Gastrocnemius medialis (tissue), 4 donors: ENCODE measurements at regions not wholly inside any gene's neighbourhood (a gene's known extent, or its start where the extent isn't known, plus 50 kb on each side); places are given as distances from the start of the nearest gene placed in this dataset.

Source experiments
- POLR2A ChIP-seq, 2 donors: fragments of 450-650 bp; IDR thresholded peaks; one replicate each; pipeline ENCODE4 v1.6.1; 2017; ENCODE audit warnings: antibody characterized with exemption in 2 of 2, mild to moderate bottlenecking in 2 of 2, moderate library complexity in 2 of 2
- TF ChIP-seq, protein P1 (sequence below), 5 experiments: fragments of 450-650 bp in 3 of 5; fragments of 200-600 bp in 2 of 5; sonication (generic) in 2 of 5; IDR thresholded peaks in 4 of 5; conservative IDR thresholded peaks in 1 of 5; 1 replicate in 4 of 5; 2 replicates in 1 of 5; pipeline ENCODE4 v1.5.1; 2016 to 2019; ENCODE audit warnings: antibody characterized with exemption in 5 of 5, mild to moderate bottlenecking in 3 of 5, moderate library complexity in 3 of 5

GRCh38 chr9:82284758-82285157, 296.2 kb downstream of the SPATA31D1 start:
- no peak for TF ChIP-seq POLR2A (IDR thresholded peaks at IDR 0.05)
- TF ChIP-seq, protein P1, sequence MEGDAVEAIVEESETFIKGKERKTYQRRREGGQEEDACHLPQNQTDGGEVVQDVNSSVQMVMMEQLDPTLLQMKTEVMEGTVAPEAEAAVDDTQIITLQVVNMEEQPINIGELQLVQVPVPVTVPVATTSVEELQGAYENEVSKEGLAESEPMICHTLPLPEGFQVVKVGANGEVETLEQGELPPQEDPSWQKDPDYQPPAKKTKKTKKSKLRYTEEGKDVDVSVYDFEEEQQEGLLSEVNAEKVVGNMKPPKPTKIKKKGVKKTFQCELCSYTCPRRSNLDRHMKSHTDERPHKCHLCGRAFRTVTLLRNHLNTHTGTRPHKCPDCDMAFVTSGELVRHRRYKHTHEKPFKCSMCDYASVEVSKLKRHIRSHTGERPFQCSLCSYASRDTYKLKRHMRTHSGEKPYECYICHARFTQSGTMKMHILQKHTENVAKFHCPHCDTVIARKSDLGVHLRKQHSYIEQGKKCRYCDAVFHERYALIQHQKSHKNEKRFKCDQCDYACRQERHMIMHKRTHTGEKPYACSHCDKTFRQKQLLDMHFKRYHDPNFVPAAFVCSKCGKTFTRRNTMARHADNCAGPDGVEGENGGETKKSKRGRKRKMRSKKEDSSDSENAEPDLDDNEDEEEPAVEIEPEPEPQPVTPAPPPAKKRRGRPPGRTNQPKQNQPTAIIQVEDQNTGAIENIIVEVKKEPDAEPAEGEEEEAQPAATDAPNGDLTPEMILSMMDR (IDR thresholded peaks at IDR 0.05 in 4 of 5, conservative IDR thresholded peaks at IDR 0.05 in 1 of 5), result no peak
